Duodenal mucosa (tissue), 2 donors: ENCODE measurements at regions not wholly inside any gene's neighbourhood (a gene's known extent, or its start where the extent isn't known, plus 50 kb on each side); places are given as distances from the start of the nearest gene placed in this dataset.

Experiments used
- H3K27ac ChIP-seq: one replicate; pipeline ENCODE4 v1.7.0; 2013; ENCODE audit warnings: low read depth, low read length
- H3K27me3 ChIP-seq, 2 donors: one replicate each; pipeline ENCODE4 v1.7.0; 2013; ENCODE audit warnings: low read length in 2 of 2, control low read depth in 1 of 2; ENCODE audit not compliant: insufficient read depth in 2 of 2, control insufficient read depth in 1 of 2
- H3K36me3 ChIP-seq, 2 donors: one replicate each; pipeline ENCODE4 v1.7.0; 2013; ENCODE audit warnings: low read length in 2 of 2, control low read depth in 1 of 2; ENCODE audit not compliant: insufficient read depth in 2 of 2, control insufficient read depth in 1 of 2
- H3K4me1 ChIP-seq, 2 donors: one replicate each; pipeline ENCODE4 v1.7.0; 2013; ENCODE audit warnings: low read length in 2 of 2, control low read depth in 1 of 2; ENCODE audit not compliant: insufficient read depth in 2 of 2, control insufficient read depth in 1 of 2
- H3K4me3 ChIP-seq, 2 donors: one replicate each; pipeline ENCODE4 v1.7.0; 2013; ENCODE audit warnings: low read length in 2 of 2, low read depth in 1 of 2
- H3K9ac ChIP-seq, 2 donors: one replicate each; pipeline ENCODE4 v1.7.0; 2013; ENCODE audit warnings: low read length in 2 of 2, low read depth in 1 of 2
- H3K9me3 ChIP-seq, 2 donors: one replicate each; pipeline ENCODE4 v1.7.0; 2013; ENCODE audit warnings: low read length in 2 of 2, control low read depth in 1 of 2; ENCODE audit not compliant: control insufficient read depth in 1 of 2

DNA sequence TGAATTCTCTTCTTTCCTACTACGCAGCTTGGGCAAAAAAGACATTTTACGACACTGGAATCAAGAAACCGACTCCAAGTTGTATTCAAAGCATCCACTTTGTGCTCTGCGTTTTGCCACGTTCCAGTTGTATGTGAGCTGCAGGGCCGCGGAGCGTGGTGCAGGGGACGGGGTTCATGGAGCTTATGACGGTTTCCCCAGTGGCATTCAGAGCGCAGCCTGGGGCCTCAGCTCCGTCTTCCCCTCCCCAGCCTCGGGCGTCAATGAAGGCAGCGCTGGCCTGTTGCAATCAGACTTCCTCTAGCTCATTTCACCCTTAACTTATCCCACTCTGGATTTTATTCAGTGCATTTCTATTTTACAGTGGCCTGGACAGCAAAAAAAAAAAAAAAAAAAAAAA lies 403.4 kb upstream of the KLF6 start:
- Histone ChIP-seq H3K36me3 (no peaks in the 10 kb centered on the region), H3K9me3 (no peaks in the 10 kb centered on the region), H3K27ac (no peak overlapping the region), H3K27me3 (no peaks in the 10 kb centered on the region), H3K9ac (no peak overlapping the region), H3K4me3 (no peak overlapping the region), H3K4me1 (no peaks in the 10 kb centered on the region)

DNA sequence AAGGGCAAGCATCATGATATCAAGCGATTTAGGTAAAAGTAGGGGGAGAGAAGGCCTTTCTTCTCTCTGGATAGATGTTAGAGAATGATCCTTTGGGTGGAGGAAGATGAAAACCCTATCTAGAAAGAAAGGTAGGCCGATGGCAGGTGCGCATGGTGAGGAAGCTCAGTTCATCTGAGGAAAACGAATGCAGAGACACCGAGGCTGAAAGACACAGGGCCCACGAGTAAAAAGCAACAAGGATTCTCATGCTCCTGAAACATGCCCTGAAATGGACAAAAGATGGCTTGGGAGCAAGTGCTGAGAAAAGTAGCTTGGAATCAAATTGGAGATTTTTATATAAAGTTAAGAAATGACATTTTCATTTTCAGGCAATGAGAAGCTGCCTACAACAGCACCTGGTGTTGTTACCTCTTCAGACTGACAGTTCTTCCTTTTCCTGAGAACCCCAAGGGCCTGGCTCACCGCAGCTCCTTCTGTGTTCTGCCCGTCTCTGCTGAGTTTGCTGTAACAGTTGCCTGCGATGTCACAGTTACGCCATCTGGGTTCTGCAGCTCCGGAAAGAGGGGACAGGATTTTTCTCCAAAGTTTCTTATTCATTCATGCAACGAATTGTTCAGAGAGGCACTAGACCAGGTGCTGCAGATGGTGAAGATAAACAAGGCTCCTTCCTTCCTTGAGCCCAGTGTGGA lies 402.0 kb upstream of the KLF6 start:
- Histone ChIP-seq H3K4me3 (no peak overlapping the region), H3K9me3 (no peaks in the 10 kb centered on the region), H3K27ac (no peak overlapping the region)

DNA sequence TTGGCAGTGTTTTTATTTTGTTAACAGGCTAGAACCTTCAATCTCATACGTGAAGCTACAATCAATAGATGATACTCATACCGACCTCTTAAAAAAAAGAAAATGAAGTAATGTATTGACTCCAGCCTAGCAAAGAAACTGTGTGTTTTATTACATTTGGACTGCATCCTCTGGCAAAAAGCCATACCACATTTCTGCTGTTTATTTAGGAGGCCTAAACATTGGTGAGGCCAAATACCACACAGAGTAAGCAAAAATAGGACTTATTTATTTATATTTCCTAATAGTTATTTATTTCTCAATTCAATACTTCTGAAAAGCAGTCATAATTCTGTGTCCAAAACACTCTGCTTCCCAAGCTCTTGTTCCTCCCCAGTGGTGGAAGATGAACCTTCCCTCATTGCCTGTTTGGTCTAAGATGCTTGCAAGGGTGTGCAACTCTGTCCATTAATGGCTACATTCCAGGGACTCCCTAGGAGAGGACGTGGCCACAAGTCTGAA lies 398.8 kb upstream of the KLF6 start:
- H3K9me3 ChIP-seq = no peaks in the 10 kb centered on the region
- H3K9ac ChIP-seq = no peak overlapping the region
- no peaks in the 10 kb centered on the region for H3K36me3 ChIP-seq
- H3K4me1 ChIP-seq = peaks cover 0 to 5% of the 10 kb centered on the region in 2 donors
- no peaks in the 10 kb centered on the region for H3K27me3 ChIP-seq
- H3K4me3 ChIP-seq = no peak overlapping the region
- no peak overlapping the region for H3K27ac ChIP-seq

More for the DNA sequence above, 402.0 kb upstream of the KLF6 start:
- no peaks in the 10 kb centered on the region for H3K27me3 ChIP-seq
- H3K9ac ChIP-seq = no peak overlapping the region
- H3K4me1 ChIP-seq = no peaks in the 10 kb centered on the region
- H3K36me3 ChIP-seq = no peaks in the 10 kb centered on the region

DNA sequence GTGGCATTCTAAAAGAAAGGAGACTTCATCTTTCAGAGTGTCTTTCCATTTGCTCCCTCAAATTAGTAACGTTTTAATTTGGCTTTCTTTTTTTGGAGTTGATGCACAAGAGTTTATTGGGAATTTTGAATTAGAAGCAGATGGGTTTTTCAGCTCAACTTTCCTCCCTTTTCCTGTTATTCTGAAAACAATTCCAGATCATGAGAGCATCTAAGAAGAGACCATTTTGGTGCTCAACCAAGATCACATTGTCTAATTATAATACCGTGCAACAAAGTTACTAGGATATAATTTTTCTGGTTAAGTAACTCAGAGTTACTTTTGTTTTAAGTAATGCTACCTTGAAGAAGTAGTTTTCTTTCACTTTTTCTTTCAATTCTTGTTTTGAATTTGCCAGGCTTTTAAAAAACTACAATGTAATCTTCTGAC lies 396.6 kb upstream of the KLF6 start:
- H3K27ac ChIP-seq = no peak overlapping the region
- H3K4me1 ChIP-seq = peaks cover 0 to 5% of the 10 kb centered on the region in 2 donors
- no peaks in the 10 kb centered on the region for H3K27me3 ChIP-seq
- H3K9me3 ChIP-seq = no peaks in the 10 kb centered on the region
- no peaks in the 10 kb centered on the region for H3K36me3 ChIP-seq
- H3K9ac ChIP-seq = no peak overlapping the region
- H3K4me3 ChIP-seq = no peak overlapping the region

DNA sequence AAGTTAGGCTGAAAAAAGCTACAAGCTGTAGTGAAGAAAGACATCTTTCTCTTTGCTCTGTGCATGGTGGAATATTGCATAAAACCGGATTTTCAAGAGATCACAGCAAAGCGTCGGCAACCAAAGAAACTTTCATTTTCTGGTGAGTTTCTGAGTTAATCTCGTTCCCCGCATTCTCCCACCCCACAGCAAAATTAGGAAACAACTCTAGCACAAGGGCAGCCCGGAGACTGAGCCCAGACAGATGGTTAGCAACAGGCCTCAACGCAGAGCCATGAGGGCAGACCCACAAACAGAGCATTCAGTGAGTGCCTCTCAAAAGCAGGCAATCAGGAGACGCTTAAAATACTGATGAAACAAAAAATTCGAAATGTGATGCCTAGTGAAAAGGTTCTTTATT lies 396.1 kb upstream of the KLF6 start:
- H3K9ac ChIP-seq = no peak overlapping the region
- no peaks in the 10 kb centered on the region for H3K27me3 ChIP-seq
- H3K4me3 ChIP-seq = no peak overlapping the region
- no peaks in the 10 kb centered on the region for H3K9me3 ChIP-seq
- no peaks in the 10 kb centered on the region for H3K36me3 ChIP-seq
- peaks cover 0 to 5% of the 10 kb centered on the region in 2 donors for H3K4me1 ChIP-seq
- H3K27ac ChIP-seq = no peak overlapping the region

DNA sequence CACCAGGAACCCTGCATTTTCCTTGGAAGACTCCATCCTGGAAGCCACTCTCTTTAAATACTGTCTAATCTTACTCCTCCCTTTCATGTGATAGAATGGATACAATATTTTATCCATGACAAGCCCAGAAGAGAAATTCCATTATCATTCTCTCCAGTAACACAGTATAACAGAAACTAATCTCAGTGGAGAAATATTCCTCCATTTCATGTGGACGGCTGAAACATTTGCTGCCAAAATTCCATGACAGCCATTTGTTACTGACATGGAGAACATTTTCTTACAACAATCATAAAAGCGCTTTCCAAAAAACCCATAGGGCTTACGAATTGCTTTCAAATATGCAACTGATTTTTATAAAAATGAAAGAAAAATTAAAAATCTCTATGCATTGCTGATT lies 392.8 kb upstream of the KLF6 start:
- H3K4me3 ChIP-seq = no peak overlapping the region
- H3K27me3 ChIP-seq = no peaks in the 10 kb centered on the region
- no peak overlapping the region for H3K27ac ChIP-seq
- peaks cover 0 to 5% of the 10 kb centered on the region in 2 donors for H3K4me1 ChIP-seq
- H3K36me3 ChIP-seq = no peaks in the 10 kb centered on the region
- no peaks in the 10 kb centered on the region for H3K9me3 ChIP-seq
- no peak overlapping the region for H3K9ac ChIP-seq

DNA sequence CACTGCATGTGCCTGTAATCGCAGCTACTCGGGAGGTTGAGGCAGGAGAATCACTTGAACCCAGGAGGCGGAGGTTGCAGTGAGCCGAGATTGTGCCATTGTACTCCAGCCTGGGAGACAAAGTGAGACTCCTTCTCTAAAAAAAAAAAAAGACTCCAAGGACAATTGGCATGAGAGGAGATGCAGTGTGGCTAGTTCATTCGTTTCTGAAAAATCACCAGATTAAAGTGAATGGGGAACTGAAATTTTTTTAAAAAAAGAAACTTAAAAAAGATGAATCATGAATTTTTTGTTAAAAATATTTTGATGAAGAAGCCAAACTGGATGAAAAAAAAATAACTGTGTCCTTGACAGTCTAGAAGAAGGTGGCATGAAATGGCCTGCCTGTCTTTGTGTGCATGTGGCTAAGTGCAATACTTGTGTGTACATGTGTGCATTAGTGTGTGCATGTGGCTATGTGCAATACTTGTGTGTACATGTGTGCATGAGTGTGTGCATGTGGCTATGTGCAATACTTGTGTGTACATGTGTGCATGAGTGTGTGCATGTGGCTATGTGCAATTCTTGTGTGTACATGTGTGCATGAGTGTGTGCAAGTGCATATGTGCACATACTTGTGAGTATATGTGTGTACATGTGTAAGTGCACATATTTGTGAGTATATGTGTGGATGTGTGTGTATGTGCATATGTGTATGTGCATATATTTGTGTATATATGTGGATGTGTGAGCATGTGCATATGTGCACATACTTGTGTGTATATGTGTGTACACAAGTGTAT lies 391.7 kb upstream of the KLF6 start:
- Histone ChIP-seq H3K36me3 (no peaks in the 10 kb centered on the region), H3K4me3 (no peak overlapping the region), H3K9ac (no peak overlapping the region), H3K9me3 (no peaks in the 10 kb centered on the region), H3K4me1 (peaks cover 0 to 5% of the 10 kb centered on the region in 2 donors), H3K27ac (no peak overlapping the region), H3K27me3 (no peaks in the 10 kb centered on the region)

DNA sequence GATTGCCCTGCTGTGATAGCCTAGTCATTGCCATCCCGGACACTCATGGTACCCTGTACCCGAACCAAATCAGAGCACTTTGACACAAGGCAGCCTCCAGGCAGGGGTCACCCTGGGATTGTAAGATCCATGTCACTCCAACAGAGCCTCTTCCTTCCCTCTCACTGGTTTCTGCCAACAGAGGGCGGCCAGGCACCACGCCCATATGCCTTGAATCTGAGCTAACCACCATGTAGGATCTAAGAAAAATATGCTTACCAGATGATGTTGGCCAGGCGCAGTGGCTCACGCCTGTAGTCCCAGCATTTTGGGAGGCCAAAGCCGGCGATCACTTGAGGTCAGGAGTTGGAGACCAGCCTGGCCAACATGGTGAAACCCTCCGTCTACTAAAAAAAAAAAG lies 389.2 kb upstream of the KLF6 start:
- H3K4me1 ChIP-seq = no peaks in the 10 kb centered on the region
- no peaks in the 10 kb centered on the region for H3K27me3 ChIP-seq
- no peak overlapping the region for H3K9ac ChIP-seq

DNA sequence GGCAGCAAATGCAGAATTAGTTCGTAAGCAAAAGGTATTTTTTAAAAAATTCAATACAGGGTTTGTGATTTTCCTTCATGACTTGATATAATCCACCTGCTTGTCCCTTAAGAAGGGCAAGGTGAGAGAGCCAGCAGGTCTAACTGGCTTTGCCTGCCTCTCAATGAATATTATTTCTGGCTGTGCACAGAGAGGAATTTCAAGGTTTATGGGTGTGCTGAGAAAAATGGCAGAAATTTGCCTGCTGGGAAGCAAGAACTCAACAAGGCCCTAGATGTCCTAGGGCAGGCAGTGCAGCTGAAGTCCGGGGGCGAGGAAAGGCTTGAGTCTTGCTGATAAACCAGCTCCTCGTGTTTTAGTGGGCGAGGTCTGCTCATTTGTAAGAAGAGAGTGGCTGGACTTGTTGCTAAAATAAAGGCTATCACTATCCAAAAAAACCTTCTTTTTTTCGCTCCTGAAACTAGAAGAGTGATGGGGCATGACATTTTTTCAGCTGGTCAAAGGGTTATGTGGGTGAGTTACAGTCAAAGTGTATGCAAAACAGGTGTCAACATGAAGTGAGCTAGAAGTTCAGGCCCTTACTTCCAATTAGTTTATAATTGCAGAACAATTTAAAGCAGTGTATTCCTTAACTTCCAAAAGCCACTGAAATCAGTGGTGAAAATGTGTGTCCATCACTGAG lies 385.8 kb upstream of the KLF6 start:
- H3K9me3 ChIP-seq = no peaks in the 10 kb centered on the region
- H3K4me3 ChIP-seq = no peak overlapping the region
- no peaks in the 10 kb centered on the region for H3K27me3 ChIP-seq
- H3K36me3 ChIP-seq = no peaks in the 10 kb centered on the region
- H3K4me1 ChIP-seq = no peaks in the 10 kb centered on the region
- H3K9ac ChIP-seq = no peak overlapping the region
- H3K27ac ChIP-seq = no peak overlapping the region

More for the DNA sequence above, 389.2 kb upstream of the KLF6 start:
- Histone ChIP-seq H3K9me3 (no peaks in the 10 kb centered on the region), H3K36me3 (no peaks in the 10 kb centered on the region), H3K27ac (no peak overlapping the region), H3K4me3 (no peak overlapping the region)

DNA sequence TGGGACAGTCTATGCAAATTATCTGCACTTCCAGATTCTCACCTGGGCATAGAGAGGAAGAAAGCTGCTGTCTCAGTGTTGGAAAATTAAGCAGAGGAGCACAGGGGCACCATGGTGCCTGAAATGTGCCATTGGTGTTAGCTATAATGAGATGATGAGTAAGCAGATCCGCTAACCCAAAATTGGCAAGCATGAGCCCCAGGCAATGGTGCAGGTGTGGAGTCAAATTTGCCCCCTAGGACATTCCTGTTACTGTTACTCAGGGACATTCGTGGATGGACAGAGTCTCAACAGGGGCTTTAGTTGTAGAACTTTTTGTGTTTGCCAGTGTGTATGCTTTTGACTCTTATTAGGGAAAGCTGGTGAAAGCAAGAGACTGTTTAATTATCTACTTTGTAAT lies 385.2 kb upstream of the KLF6 start:
- Histone ChIP-seq H3K9ac (no peak overlapping the region), H3K36me3 (no peaks in the 10 kb centered on the region), H3K4me3 (no peak overlapping the region), H3K4me1 (no peaks in the 10 kb centered on the region), H3K27me3 (no peaks in the 10 kb centered on the region), H3K9me3 (no peaks in the 10 kb centered on the region), H3K27ac (no peak overlapping the region)
